ENCODE measurements at regions not wholly inside any gene's neighbourhood (a gene's known extent, or its start where the extent isn't known, plus 50 kb on each side); places are given as distances from the start of the nearest gene placed in this dataset.

DNA sequence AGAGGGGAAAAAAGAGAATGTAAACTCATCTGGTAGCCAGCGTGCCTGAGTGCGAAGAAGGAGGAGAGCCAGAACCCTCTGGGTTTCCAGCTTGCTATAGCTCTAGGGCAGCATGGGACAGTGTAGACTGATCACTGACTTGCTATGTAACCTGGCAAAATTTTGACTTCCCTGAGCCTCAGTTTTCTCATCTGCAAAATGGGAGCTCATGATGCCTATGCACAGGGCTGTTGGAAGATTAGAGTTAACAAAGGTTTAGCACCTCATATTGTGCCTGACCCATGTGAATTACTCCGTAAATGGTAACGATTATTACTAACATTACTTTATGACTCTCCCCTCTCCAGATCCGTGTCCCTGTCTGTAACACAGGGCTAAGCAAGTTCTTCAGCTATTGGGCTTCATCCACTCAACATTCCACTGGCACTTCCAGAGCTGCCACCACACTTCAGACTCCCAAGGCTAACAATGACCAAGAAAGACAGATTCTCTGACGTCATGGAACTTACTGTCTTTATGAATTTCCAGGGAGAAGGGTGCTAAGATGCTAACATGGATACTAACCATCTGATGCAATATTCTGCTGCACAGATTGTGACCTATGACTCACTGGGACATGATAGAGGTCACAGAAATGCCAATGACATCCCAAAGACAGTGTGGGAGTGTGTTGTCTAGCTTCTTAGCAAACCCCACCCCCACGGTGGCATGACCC is 195.2 kb downstream of the TRIM29 start:
- ATAC-seq (ENCODE audit: poor library complexity) (no peak), DNase-seq (no peak)
- peaks cover 0 to 11% of the 10 kb centered on the region in 2 experiments for H3K27me3 ChIP-seq (ENCODE audit: control insufficient read depth in 1 of 2, insufficient read depth in 2 of 2, low read length in 2 of 2)
- no peak overlapping the region for H3K4me3 ChIP-seq (ENCODE audit: low read length)
- no peak overlapping the region for H3K4me3 Mint-ChIP-seq
- no peaks in the 10 kb centered on the region for H3K4me1 Mint-ChIP-seq (ENCODE audit: low read depth)
- CTCF ChIA-PET = no interaction called here
- H3K36me3 Mint-ChIP-seq (ENCODE audit: low read depth) = no peaks in the 10 kb centered on the region
- H3K27ac ChIP-seq (ENCODE audit: low read depth in 1 of 2, low read length in 2 of 2) = no peak overlapping the region
- no peak overlapping the region for H3K27ac Mint-ChIP-seq
- H3K36me3 ChIP-seq (ENCODE audit: insufficient read depth, low read length) = no peaks in the 10 kb centered on the region
- H3K27me3 Mint-ChIP-seq = peaks cover 51% of the 10 kb centered on the region
- TF ChIP-seq, protein P1, sequence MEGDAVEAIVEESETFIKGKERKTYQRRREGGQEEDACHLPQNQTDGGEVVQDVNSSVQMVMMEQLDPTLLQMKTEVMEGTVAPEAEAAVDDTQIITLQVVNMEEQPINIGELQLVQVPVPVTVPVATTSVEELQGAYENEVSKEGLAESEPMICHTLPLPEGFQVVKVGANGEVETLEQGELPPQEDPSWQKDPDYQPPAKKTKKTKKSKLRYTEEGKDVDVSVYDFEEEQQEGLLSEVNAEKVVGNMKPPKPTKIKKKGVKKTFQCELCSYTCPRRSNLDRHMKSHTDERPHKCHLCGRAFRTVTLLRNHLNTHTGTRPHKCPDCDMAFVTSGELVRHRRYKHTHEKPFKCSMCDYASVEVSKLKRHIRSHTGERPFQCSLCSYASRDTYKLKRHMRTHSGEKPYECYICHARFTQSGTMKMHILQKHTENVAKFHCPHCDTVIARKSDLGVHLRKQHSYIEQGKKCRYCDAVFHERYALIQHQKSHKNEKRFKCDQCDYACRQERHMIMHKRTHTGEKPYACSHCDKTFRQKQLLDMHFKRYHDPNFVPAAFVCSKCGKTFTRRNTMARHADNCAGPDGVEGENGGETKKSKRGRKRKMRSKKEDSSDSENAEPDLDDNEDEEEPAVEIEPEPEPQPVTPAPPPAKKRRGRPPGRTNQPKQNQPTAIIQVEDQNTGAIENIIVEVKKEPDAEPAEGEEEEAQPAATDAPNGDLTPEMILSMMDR (IDR thresholded peaks at IDR 0.05) = no peak
- H3K9me3 Mint-ChIP-seq = no peaks in the 10 kb centered on the region
- no peaks in the 10 kb centered on the region for H3K9me3 ChIP-seq (ENCODE audit: control insufficient read depth in 1 of 2, insufficient read depth in 1 of 2, low read length in 2 of 2)
- H3K4me1 ChIP-seq (ENCODE audit: insufficient read depth, low read length) = no peaks in the 10 kb centered on the region
- intact Hi-C loops (cut with DNase I, micrococcal nuclease) = no loop called here
- POLR2A ChIA-PET = no interaction called here

DNA sequence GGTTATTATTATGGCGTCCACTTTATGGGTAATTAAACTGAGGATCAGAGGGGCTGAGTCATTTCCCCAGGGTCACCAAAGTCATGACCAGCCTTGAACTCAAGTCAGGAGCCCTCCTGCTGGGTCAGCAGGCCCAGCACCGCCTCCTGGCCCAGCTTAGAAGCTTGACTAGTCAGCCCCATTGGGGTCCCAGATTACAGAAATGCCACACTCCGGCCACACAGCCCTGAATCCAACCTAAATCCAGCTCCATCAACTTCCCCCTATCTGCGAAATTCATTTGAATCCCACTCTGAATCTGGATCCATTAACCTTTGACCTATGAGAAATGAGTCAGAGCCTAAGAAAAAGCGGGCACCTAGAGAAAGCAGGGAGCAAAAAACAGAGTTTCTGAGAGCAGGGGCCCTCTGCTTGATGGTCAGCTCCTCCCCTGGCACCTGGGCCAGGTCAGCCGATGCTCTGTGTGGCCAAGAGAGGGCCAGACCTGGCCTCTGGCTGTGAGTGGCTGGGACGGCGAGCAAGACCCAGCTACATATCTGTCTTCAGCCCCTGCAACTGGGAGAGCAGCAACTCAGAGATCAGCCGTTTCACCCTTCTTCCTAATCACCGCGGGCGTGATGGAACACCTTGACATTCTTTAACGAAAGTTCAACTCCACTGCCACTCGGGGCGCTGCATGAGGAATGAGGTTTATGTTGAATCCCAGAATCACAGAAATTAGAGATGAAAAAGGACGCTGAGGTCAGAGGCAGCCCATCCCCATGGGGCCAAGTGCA is 196.1 kb downstream of the TRIM29 start:
- H3K4me1 ChIP-seq (ENCODE audit: insufficient read depth, low read length) = no peaks in the 10 kb centered on the region
- ATAC-seq (ENCODE audit: poor library complexity) (no peak), DNase-seq (no peak)
- H3K27me3 ChIP-seq (ENCODE audit: control insufficient read depth in 1 of 2, insufficient read depth in 2 of 2, low read length in 2 of 2) = peaks cover 0 to 8% of the 10 kb centered on the region in 2 experiments
- no peaks in the 10 kb centered on the region for H3K36me3 ChIP-seq (ENCODE audit: insufficient read depth, low read length)
- H3K4me3 ChIP-seq (ENCODE audit: low read length) = no peak overlapping the region
- Mint-ChIP-seq H3K9me3 (no peaks in the 10 kb centered on the region), H3K27ac (no peak overlapping the region), H3K27me3 (peaks cover 44% of the 10 kb centered on the region), H3K36me3 (ENCODE audit: low read depth) (no peaks in the 10 kb centered on the region), H3K4me3 (no peak overlapping the region), H3K4me1 (ENCODE audit: low read depth) (no peaks in the 10 kb centered on the region)
- TF ChIP-seq, protein P1 (IDR thresholded peaks at IDR 0.05) = no peak
- no peaks in the 10 kb centered on the region for H3K9me3 ChIP-seq (ENCODE audit: control insufficient read depth in 1 of 2, insufficient read depth in 1 of 2, low read length in 2 of 2)
- H3K27ac ChIP-seq (ENCODE audit: low read depth in 1 of 2, low read length in 2 of 2) = no peak overlapping the region
- ChIA-PET CTCF (no interaction called here), POLR2A (no interaction called here)
- intact Hi-C loops (cut with DNase I, micrococcal nuclease) = no loop called here

DNA sequence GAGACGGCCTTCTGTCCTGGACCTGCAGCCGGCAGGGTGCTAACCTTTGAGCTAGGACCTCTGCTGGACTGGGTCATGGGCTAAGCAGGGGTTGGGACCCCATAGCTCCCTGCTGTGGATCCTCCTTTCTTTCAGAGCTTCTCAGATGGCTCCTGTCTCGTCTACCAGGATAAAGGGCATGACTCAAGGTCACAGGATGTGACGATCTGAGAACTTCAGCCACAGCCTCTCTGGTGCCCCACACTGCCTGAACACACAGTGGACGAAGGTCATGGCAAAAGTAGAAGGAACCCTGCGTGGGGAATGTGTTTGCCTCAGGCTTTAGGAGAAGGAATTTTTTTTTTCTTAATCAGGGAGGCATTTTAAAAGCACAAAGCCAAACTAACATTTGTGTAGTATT is 196.7 kb downstream of the TRIM29 start:
- ChIA-PET CTCF (no interaction called here), POLR2A (no interaction called here)
- H3K27ac Mint-ChIP-seq = no peak overlapping the region
- no peak overlapping the region for H3K27ac ChIP-seq (ENCODE audit: low read depth in 1 of 2, low read length in 2 of 2)
- no peak overlapping the region for H3K4me3 Mint-ChIP-seq
- H3K36me3 Mint-ChIP-seq (ENCODE audit: low read depth) = no peaks in the 10 kb centered on the region
- no peaks in the 10 kb centered on the region for H3K9me3 ChIP-seq (ENCODE audit: control insufficient read depth in 1 of 2, insufficient read depth in 1 of 2, low read length in 2 of 2)
- no peaks in the 10 kb centered on the region for H3K36me3 ChIP-seq (ENCODE audit: insufficient read depth, low read length)
- no peaks in the 10 kb centered on the region for H3K9me3 Mint-ChIP-seq
- intact Hi-C loops (cut with DNase I, micrococcal nuclease) = no loop called here
- no peaks in the 10 kb centered on the region for H3K4me1 ChIP-seq (ENCODE audit: insufficient read depth, low read length)
- no peak overlapping the region for H3K4me3 ChIP-seq (ENCODE audit: low read length)
- no peak for DNase-seq
- TF ChIP-seq, protein P1 (IDR thresholded peaks at IDR 0.05) = no peak
- ATAC-seq (ENCODE audit: poor library complexity) = no peak
- H3K27me3 Mint-ChIP-seq = peaks cover 45% of the 10 kb centered on the region
- no peaks in the 10 kb centered on the region for H3K4me1 Mint-ChIP-seq (ENCODE audit: low read depth)
- peaks cover 0 to 8% of the 10 kb centered on the region in 2 experiments for H3K27me3 ChIP-seq (ENCODE audit: control insufficient read depth in 1 of 2, insufficient read depth in 2 of 2, low read length in 2 of 2)
